ENCODE measurements at regions not wholly inside any gene's neighbourhood (a gene's known extent, or its start where the extent isn't known, plus 50 kb on each side); places are given as distances from the start of the nearest gene placed in this dataset.

GRCh38 chr18:61164321-61164720 is 168.9 kb upstream of the CDH20 start:
- no peak for DNase-seq (ENCODE audit: low spot score)
- TF ChIP-seq, protein P1, sequence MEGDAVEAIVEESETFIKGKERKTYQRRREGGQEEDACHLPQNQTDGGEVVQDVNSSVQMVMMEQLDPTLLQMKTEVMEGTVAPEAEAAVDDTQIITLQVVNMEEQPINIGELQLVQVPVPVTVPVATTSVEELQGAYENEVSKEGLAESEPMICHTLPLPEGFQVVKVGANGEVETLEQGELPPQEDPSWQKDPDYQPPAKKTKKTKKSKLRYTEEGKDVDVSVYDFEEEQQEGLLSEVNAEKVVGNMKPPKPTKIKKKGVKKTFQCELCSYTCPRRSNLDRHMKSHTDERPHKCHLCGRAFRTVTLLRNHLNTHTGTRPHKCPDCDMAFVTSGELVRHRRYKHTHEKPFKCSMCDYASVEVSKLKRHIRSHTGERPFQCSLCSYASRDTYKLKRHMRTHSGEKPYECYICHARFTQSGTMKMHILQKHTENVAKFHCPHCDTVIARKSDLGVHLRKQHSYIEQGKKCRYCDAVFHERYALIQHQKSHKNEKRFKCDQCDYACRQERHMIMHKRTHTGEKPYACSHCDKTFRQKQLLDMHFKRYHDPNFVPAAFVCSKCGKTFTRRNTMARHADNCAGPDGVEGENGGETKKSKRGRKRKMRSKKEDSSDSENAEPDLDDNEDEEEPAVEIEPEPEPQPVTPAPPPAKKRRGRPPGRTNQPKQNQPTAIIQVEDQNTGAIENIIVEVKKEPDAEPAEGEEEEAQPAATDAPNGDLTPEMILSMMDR (IDR thresholded peaks at IDR 0.05; ENCODE audit: extremely low read depth, missing control alignments), result no peak

GRCh38 chr18:61167902-61168301 is 165.3 kb upstream of the CDH20 start:
- TF ChIP-seq, protein P1 (IDR thresholded peaks at IDR 0.05; ENCODE audit: extremely low read depth, missing control alignments), result no peak
- DNase-seq (ENCODE audit: low spot score), result no peak

GRCh38 chr18:61169386-61169785 is 163.8 kb upstream of the CDH20 start:
- no peak for DNase-seq (ENCODE audit: low spot score)
- TF ChIP-seq, protein P1 (IDR thresholded peaks at IDR 0.05; ENCODE audit: extremely low read depth, missing control alignments), result no peak

- TF ChIP-seq, protein P1 (IDR thresholded peaks at IDR 0.05; ENCODE audit: extremely low read depth, missing control alignments), result no peak
- no peak for DNase-seq (ENCODE audit: low spot score)
Measured at GRCh38 chr18:61172624-61173023, 160.6 kb upstream of the CDH20 start.

DNA sequence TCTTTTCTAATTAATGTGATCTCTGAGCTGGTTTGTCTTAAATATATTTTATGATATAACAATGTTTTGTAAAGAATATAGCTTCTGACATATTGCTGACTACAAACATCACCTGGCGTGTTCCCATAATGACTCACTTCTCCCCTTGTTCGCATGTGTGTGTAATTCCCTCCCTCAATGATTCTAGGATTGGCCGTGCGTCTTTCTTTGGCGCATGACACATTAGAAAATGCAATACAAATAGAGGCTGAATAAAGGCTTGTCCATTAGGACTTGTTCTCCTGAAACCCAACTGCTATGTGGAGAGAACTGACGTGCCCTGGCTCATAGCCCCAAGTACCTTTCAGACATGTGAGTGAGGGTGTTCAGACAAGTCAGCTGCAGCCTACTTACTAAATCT is 159.7 kb upstream of the CDH20 start:
- TF ChIP-seq, protein P1 (IDR thresholded peaks at IDR 0.05; ENCODE audit: extremely low read depth, missing control alignments), result no peak
- DNase-seq (ENCODE audit: low spot score), result no peak

- DNase-seq (ENCODE audit: low spot score), result no peak
- TF ChIP-seq, protein P1 (IDR thresholded peaks at IDR 0.05; ENCODE audit: extremely low read depth, missing control alignments), result no peak
Measured at GRCh38 chr18:61183798-61184197, 149.4 kb upstream of the CDH20 start.

DNA sequence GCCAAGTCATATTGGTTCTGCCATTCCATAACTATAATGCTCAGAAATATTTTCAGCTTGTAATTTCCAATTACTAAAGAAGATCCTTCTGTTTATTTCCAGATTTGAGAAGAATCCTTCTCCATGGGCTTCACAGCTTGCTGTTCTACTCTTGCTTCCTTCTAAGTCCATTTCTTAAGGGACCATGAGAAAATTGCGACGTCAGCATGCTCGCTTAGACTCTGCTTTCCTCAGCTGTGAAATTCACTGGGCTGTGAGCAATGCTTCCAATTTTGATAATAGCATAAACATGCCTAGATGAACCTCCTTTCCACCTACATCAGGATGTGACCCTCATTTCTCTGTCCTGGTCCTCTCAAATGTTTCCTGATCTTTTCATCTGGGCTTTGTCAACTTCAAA is 145.3 kb upstream of the CDH20 start:
- no peak for DNase-seq (ENCODE audit: low spot score)
- TF ChIP-seq, protein P1 (IDR thresholded peaks at IDR 0.05; ENCODE audit: extremely low read depth, missing control alignments), result no peak

Measured in GM20000 (cell line).